Naive B cell (primary cell): ENCODE measurements at regions not wholly inside any gene's neighbourhood (a gene's known extent, or its start where the extent isn't known, plus 50 kb on each side); places are given as distances from the start of the nearest gene placed in this dataset.
"Not testable (repeated sequence)": the region's sequence is repeated elsewhere in the genome, so short reads cannot be mapped to it uniquely, and the experiment has no call there.

ENCODE experiments used
- ATAC-seq, 2 donors: fragments of 150-1000 bp; cut with Tn5 transposase; 2 replicates each; pipeline ENCODE4 v1.10.0; 2021; ENCODE audit warnings: low read depth in 2 of 2, mild to moderate bottlenecking in 2 of 2, moderate library complexity in 2 of 2
- DNase-seq: peaks from one replicate; pipeline ENCODE4 v3.0.0; 2022
- H3K27ac Mint-ChIP-seq, 6 donors: one replicate each; pipeline ENCODE4 v1.8.0; 2020 to 2022; ENCODE audit warnings: mild to moderate bottlenecking in 6 of 6, mixed read lengths in 6 of 6, moderate library complexity in 5 of 6, inconsistent platforms in 2 of 6
- H3K27me3 Mint-ChIP-seq, 3 donors: one replicate each; pipeline ENCODE4 v1.8.0; 2021 to 2022; ENCODE audit warnings: mixed read lengths in 3 of 3, mild to moderate bottlenecking in 1 of 3
- H3K36me3 Mint-ChIP-seq, 2 donors: one replicate each; pipeline ENCODE4 v1.8.0; 2020 to 2022; ENCODE audit warnings: mixed read lengths in 2 of 2, inconsistent platforms in 1 of 2, mild to moderate bottlenecking in 1 of 2
- H3K4me1 Mint-ChIP-seq, 3 donors: one replicate each; pipeline ENCODE4 v1.8.0; 2020 to 2022; ENCODE audit warnings: mixed read lengths in 3 of 3, inconsistent platforms in 1 of 3, mild to moderate bottlenecking in 1 of 3, moderate library complexity in 1 of 3
- H3K4me3 Mint-ChIP-seq, 8 donors: one replicate each; pipeline ENCODE4 v1.8.0; 2020 to 2022; ENCODE audit warnings: mild to moderate bottlenecking in 8 of 8, mixed read lengths in 8 of 8, moderate library complexity in 8 of 8, inconsistent platforms in 2 of 8
- H3K9me3 Mint-ChIP-seq, 7 donors: one replicate each; pipeline ENCODE4 v1.8.0; 2020 to 2022; ENCODE audit warnings: mixed read lengths in 7 of 7, mild to moderate bottlenecking in 5 of 7, inconsistent platforms in 2 of 7, moderate library complexity in 1 of 7

- peak overlapping the region in 2 of 6 donors; percentile 70 to 85 for H3K27ac Mint-ChIP-seq
- no peak for ATAC-seq
- peaks cover 0 to 7% of the 10 kb centered on the region in 2 donors for H3K36me3 Mint-ChIP-seq
- no peaks in the 10 kb centered on the region for H3K27me3 Mint-ChIP-seq
- H3K9me3 Mint-ChIP-seq: no peaks in the 10 kb centered on the region
- peaks cover 26 to 39% (median 31%) of the 10 kb centered on the region in 3 donors for H3K4me1 Mint-ChIP-seq
- no peak overlapping the region for H3K4me3 Mint-ChIP-seq
- DNase-seq: no peak
These were observed 211.3 kb downstream of the TMEM121 start for GRCh38 chr14:105737504-105738246.

- no peak overlapping the region for H3K4me3 Mint-ChIP-seq
- H3K9me3 Mint-ChIP-seq: no peaks in the 10 kb centered on the region
- H3K27ac Mint-ChIP-seq: peak overlapping the region in 2 of 6 donors; percentile 48 to 70
- H3K36me3 Mint-ChIP-seq: peaks cover 0 to 7% of the 10 kb centered on the region in 2 donors
- H3K4me1 Mint-ChIP-seq: peaks cover 17 to 30% (median 22%) of the 10 kb centered on the region in 3 donors
- H3K27me3 Mint-ChIP-seq: no peaks in the 10 kb centered on the region
- ATAC-seq (no peak), DNase-seq (no peak)
These were observed 212.3 kb downstream of the TMEM121 start for GRCh38 chr14:105738638-105739037.

GRCh38 chr14:105739331-105740102 lies 213.1 kb downstream of the TMEM121 start:
- H3K9me3 Mint-ChIP-seq: no peaks in the 10 kb centered on the region
- peaks cover 13 to 27% (median 21%) of the 10 kb centered on the region in 3 donors for H3K4me1 Mint-ChIP-seq
- DNase-seq: no peak
- no peaks in the 10 kb centered on the region for H3K27me3 Mint-ChIP-seq
- ATAC-seq: no peak
- H3K27ac Mint-ChIP-seq: peak overlapping the region in 2 of 6 donors; percentile 70 to 76
- no peak overlapping the region for H3K4me3 Mint-ChIP-seq
- peaks cover 0 to 7% of the 10 kb centered on the region in 2 donors for H3K36me3 Mint-ChIP-seq

DNA sequence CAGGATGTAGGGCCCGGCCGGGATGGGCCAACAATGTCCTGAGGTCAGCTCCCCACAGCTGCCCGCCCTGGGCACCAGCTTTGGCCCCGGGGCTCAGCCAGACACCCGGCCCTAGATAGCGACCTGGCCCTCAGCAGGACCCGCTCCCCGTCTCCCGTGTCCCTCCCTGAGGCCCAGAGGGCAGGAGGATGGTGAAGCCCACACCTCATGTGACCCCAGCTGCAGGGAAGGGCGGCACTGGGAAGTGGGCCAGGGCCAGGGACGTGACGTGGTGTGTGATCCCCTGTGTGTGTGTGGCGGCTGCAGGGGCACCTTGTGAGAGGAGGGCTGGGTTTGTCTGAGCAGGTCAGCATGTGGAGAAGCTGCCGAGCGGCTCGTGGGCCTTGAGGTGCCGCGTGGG lies 213.9 kb downstream of the TMEM121 start:
- H3K36me3 Mint-ChIP-seq, H3K4me3 Mint-ChIP-seq, ATAC-seq, DNase-seq, H3K27me3 Mint-ChIP-seq, H3K9me3 Mint-ChIP-seq, H3K27ac Mint-ChIP-seq: not testable (repeated sequence)
- H3K4me1 Mint-ChIP-seq: peaks cover 13 to 28% (median 21%) of the 10 kb centered on the region in 3 donors

GRCh38 chr14:105740961-105741360 lies 214.6 kb downstream of the TMEM121 start:
- not testable (repeated sequence) for ATAC-seq, H3K36me3 Mint-ChIP-seq, DNase-seq, H3K27ac Mint-ChIP-seq, H3K27me3 Mint-ChIP-seq, H3K9me3 Mint-ChIP-seq, H3K4me3 Mint-ChIP-seq
- H3K4me1 Mint-ChIP-seq: peaks cover 19 to 35% (median 26%) of the 10 kb centered on the region in 3 donors

DNA sequence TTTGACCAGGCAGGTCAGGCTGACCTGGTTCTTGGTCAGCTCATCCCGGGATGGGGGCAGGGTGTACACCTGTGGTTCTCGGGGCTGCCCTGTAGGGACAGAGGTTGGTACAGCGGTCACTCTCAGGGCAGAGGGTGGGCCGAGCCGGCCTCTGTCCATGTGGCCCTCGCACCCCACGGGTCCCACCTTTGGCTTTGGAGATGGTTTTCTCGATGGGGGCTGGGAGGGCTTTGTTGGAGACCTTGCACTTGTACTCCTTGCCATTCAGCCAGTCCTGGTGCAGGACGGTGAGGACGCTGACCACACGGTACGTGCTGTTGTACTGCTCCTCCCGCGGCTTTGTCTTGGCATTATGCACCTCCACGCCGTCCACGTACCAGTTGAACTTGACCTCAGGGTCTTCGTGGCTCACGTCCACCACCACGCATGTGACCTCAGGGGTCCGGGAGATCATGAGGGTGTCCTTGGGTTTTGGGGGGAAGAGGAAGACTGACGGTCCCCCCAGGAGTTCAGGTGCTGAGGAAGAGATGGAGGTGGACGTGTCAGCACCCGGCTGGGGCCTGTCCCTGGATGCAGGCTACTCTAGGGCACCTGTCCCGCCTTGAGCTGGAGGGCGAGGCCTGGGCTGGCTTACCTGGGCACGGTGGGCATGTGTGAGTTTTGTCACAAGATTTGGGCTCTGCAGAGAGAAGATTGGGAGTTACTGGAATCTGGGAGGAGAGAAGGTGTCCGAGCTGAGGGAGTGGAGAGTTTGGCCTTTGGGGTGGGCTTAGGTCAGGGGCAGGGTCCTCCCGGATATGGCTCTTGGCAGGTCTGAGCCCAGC lies 215.5 kb downstream of the TMEM121 start:
- Mint-ChIP-seq H3K27ac (peak overlapping the region in 5 of 6 donors; percentile 4 to 73 (median 36)), H3K4me3 (peak overlapping the region in 3 of 8 donors; percentile 33 to 72 (median 49)), H3K4me1 (peaks cover 29 to 44% (median 36%) of the 10 kb centered on the region in 3 donors)
- H3K27me3 Mint-ChIP-seq, H3K36me3 Mint-ChIP-seq, H3K9me3 Mint-ChIP-seq, ATAC-seq, DNase-seq: not testable (repeated sequence)

GRCh38 chr14:105742531-105742848 lies 216.1 kb downstream of the TMEM121 start:
- Mint-ChIP-seq H3K36me3 (peaks cover 0 to 7% of the 10 kb centered on the region in 2 donors), H3K9me3 (no peaks in the 10 kb centered on the region), H3K27ac (peak overlapping the region in 1 of 6 donors; percentile 36), H3K27me3 (no peaks in the 10 kb centered on the region), H3K4me3 (peak overlapping the region in 2 of 8 donors; percentile 15 to 49), H3K4me1 (peaks cover 34 to 46% (median 39%) of the 10 kb centered on the region in 3 donors)
- ATAC-seq (no peak), DNase-seq (no peak)

DNA sequence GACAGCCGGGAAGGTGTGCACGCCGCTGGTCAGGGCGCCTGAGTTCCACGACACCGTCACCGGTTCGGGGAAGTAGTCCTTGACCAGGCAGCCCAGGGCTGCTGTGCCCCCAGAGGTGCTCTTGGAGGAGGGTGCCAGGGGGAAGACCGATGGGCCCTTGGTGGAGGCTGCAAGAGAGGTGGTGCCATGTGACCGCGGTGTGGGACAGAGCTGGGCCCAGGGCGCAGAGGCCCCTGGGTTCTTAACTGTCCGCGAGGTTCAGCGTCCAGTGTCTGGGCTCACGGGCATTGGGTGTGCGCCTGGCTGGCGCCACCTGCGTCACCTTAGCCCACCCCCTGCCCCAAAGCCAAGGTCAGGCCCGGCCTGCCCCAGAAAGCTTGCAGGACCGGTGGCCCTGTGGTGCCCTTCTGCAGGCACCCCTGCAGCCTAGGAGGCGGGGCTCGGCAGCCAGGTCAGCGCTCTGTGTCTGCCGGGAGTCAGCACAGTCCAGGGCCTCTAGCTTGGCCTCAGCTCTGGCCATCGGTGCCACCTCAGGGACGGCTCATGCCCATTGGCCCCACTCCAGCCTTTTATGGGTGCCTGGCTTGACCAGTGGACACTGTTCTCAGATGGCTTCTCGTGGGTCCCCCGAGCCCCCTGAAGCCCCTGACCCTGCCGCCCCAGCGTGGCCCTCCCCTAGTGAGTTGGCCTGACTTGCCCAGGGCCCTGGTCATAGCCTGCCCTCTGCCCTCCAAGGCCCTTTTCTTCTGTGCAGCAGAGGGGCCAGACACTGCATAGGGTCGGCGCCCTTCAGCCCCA lies 216.7 kb downstream of the TMEM121 start:
- ATAC-seq, H3K36me3 Mint-ChIP-seq, H3K27me3 Mint-ChIP-seq, H3K9me3 Mint-ChIP-seq, DNase-seq, H3K27ac Mint-ChIP-seq: not testable (repeated sequence)
- H3K4me3 Mint-ChIP-seq: peak overlapping the region in 1 of 8 donors; percentile 15
- peaks cover 38 to 48% (median 42%) of the 10 kb centered on the region in 3 donors for H3K4me1 Mint-ChIP-seq

GRCh38 chr14:105744213-105744787 lies 217.9 kb downstream of the TMEM121 start:
- H3K9me3 Mint-ChIP-seq, H3K27me3 Mint-ChIP-seq, ATAC-seq, H3K36me3 Mint-ChIP-seq, DNase-seq: not testable (repeated sequence)
- peak overlapping the region in 2 of 6 donors; percentile 30 to 60 for H3K27ac Mint-ChIP-seq
- H3K4me3 Mint-ChIP-seq: peak overlapping the region in 2 of 8 donors; percentile 54 to 65
- peaks cover 46 to 51% (median 50%) of the 10 kb centered on the region in 3 donors for H3K4me1 Mint-ChIP-seq

- no peak for DNase-seq
- Mint-ChIP-seq H3K4me3 (peak overlapping the region in 7 of 8 donors; percentile 20 to 93 (median 83)), H3K9me3 (no peaks in the 10 kb centered on the region), H3K4me1 (peaks cover 46 to 53% (median 51%) of the 10 kb centered on the region in 3 donors), H3K27ac (peak overlapping the region in 5 of 6 donors; percentile 75 to 95 (median 84)), H3K27me3 (no peaks in the 10 kb centered on the region), H3K36me3 (no peaks in the 10 kb centered on the region)
- ATAC-seq: no peak
These were observed 219.2 kb downstream of the TMEM121 start for GRCh38 chr14:105745433-105746123.

- H3K27ac Mint-ChIP-seq: peak overlapping the region in 5 of 6 donors; percentile 75 to 95 (median 87)
- no peaks in the 10 kb centered on the region for H3K36me3 Mint-ChIP-seq
- DNase-seq (no peak), ATAC-seq (no peak)
- H3K4me3 Mint-ChIP-seq: peak overlapping the region in 7 of 8 donors; percentile 20 to 93 (median 59)
- H3K27me3 Mint-ChIP-seq: no peaks in the 10 kb centered on the region
- no peaks in the 10 kb centered on the region for H3K9me3 Mint-ChIP-seq
- H3K4me1 Mint-ChIP-seq: peaks cover 47 to 53% (median 53%) of the 10 kb centered on the region in 3 donors
These were observed 219.7 kb downstream of the TMEM121 start for GRCh38 chr14:105746124-105746514.
